Activated CD4-positive, alpha-beta T cell treated with anti-CD3 and anti-CD28 coated beads, Interleukin-2, amount 10 ng/mL, durations not matched to agents 24 days and 14 days (primary cell): ENCODE measurements at regions not wholly inside any gene's neighbourhood (a gene's known extent, or its start where the extent isn't known, plus 50 kb on each side); places are given as distances from the start of the nearest gene placed in this dataset.
"Not testable (repeated sequence)": the region's sequence is repeated elsewhere in the genome, so short reads cannot be mapped to it uniquely, and the experiment has no call there.

Source experiments
- DNase-seq: peaks from one replicate; pipeline ENCODE4 v3.0.0; 2022
- H3K27ac Mint-ChIP-seq: one replicate; pipeline ENCODE4 v1.8.0; 2022; ENCODE audit warnings: mild to moderate bottlenecking, mixed read lengths
- H3K27me3 Mint-ChIP-seq: one replicate; pipeline ENCODE4 v1.8.0; 2022; ENCODE audit warnings: mixed read lengths
- H3K36me3 Mint-ChIP-seq: one replicate; pipeline ENCODE4 v1.8.0; 2022; ENCODE audit warnings: low read depth, mild to moderate bottlenecking, mixed read lengths
- H3K4me1 Mint-ChIP-seq: one replicate; pipeline ENCODE4 v1.8.0; 2021; ENCODE audit warnings: mixed read lengths
- H3K4me3 Mint-ChIP-seq: one replicate; pipeline ENCODE4 v1.8.0; 2022; ENCODE audit warnings: mild to moderate bottlenecking, moderate library complexity, mixed read lengths
- H3K9me3 Mint-ChIP-seq: one replicate; pipeline ENCODE4 v1.8.0; 2021; ENCODE audit warnings: mixed read lengths
- intact Hi-C: fragments of 100-400 bp; cut with micrococcal nuclease; formaldehyde crosslinking; loops from one replicate; pipeline ENCODE4 v1.15.1; 2023

DNA sequence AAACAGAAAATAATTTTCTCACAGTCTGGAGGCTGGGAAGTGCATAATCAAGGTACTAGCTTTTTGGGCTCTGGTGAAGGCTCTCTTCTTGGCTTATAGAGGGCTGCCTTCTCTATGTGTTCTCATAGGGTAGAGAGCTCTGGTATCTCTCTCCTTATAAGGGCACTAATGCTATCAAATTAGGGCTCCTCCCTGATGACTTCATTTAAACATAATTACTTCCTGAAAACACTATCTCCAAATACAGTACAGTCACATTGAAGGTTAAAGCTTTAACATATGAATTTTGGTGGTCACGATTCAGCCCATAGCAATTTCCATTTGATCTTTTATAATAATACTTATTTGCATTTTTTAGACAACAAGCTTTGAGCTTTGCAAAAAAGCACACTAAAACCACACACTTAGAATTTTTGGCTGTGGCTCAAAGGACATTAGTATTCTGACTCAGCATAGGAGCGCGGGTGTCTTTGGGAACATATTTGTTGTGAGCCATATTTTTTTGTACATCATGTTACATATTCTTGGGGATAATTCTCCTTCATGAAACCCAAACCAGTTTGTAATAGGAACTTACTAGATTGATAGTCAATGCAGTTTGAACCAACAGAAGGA is 808.1 kb upstream of the FBXO33 start:
- H3K9me3 Mint-ChIP-seq, result no peaks in the 10 kb centered on the region
- H3K27me3 Mint-ChIP-seq, result no peaks in the 10 kb centered on the region
- no peak for DNase-seq
- no peaks in the 10 kb centered on the region for H3K36me3 Mint-ChIP-seq
- intact Hi-C loops, result no loop called here
- H3K4me1 Mint-ChIP-seq, result no peaks in the 10 kb centered on the region
- H3K4me3 Mint-ChIP-seq, result no peak overlapping the region
- no peak overlapping the region for H3K27ac Mint-ChIP-seq

- Mint-ChIP-seq H3K4me1 (no peaks in the 10 kb centered on the region), H3K4me3 (no peak overlapping the region), H3K27ac (no peak overlapping the region), H3K9me3 (peaks cover 12% of the 10 kb centered on the region), H3K36me3 (no peaks in the 10 kb centered on the region), H3K27me3 (no peaks in the 10 kb centered on the region)
- DNase-seq, result no peak
- intact Hi-C loops, result no loop called here
These were observed 800.1 kb upstream of the FBXO33 start for GRCh38 chr14:40232302-40232701.

DNA sequence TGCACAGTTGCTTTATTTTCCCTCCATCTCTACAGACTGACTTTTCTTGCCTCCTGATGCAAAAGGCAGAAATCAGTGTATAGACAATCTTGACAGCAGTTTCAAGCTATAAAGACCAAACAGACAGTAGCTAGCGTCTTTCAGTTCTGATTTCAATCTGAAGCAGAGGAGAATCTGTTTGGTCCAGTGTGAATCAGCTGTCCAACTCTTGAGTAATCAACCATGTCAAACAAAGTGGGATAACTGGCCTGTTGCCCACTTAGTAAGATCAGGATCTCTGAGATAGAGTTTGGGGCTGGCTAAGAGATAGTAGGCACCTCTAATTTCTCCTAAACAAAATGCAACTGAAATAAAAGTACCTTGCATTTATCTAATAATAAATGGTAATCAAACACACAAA is 797.4 kb upstream of the FBXO33 start:
- H3K4me1 Mint-ChIP-seq, result no peaks in the 10 kb centered on the region
- no peak for DNase-seq
- H3K27ac Mint-ChIP-seq, result no peak overlapping the region
- intact Hi-C loops, result no loop called here
- no peaks in the 10 kb centered on the region for H3K27me3 Mint-ChIP-seq
- no peak overlapping the region for H3K4me3 Mint-ChIP-seq
- H3K36me3 Mint-ChIP-seq, result no peaks in the 10 kb centered on the region
- peaks cover 14% of the 10 kb centered on the region for H3K9me3 Mint-ChIP-seq

DNA sequence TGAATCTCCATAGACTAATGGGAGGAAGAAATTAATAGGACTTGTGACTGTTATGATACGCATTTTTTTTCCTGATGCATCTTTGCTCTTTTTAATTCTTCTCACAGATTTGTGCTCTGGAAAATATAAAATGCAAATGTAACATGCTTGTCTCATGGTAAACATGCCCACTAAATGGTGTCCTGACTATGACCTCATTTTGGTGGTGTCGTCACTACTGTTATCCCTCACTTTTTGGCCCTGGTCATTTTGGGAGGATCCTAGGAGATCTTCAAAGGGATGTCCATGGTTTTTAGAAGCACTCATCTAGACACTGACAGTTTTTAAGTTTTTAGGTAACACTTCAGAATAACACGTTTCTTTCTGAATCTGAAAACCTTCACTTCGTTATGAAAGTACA is 790.8 kb upstream of the FBXO33 start:
- intact Hi-C loops, result no loop called here
- Mint-ChIP-seq H3K4me3 (no peak overlapping the region), H3K4me1 (no peaks in the 10 kb centered on the region), H3K9me3 (peaks cover 12% of the 10 kb centered on the region), H3K27me3 (no peaks in the 10 kb centered on the region), H3K27ac (no peak overlapping the region), H3K36me3 (no peaks in the 10 kb centered on the region)
- DNase-seq, result no peak

- Mint-ChIP-seq H3K27me3 (no peaks in the 10 kb centered on the region), H3K4me1 (no peaks in the 10 kb centered on the region), H3K9me3 (peaks cover 3% of the 10 kb centered on the region), H3K36me3 (no peaks in the 10 kb centered on the region), H3K27ac (no peak overlapping the region), H3K4me3 (no peak overlapping the region)
- DNase-seq, result no peak
- intact Hi-C loops, result no loop called here
These were observed 789.2 kb upstream of the FBXO33 start for GRCh38 chr14:40221428-40221827.

GRCh38 chr14:40219032-40219431 is 786.8 kb upstream of the FBXO33 start:
- H3K27me3 Mint-ChIP-seq, result no peaks in the 10 kb centered on the region
- no peaks in the 10 kb centered on the region for H3K36me3 Mint-ChIP-seq
- H3K4me3 Mint-ChIP-seq, result no peak overlapping the region
- no peak overlapping the region for H3K27ac Mint-ChIP-seq
- H3K9me3 Mint-ChIP-seq, result peaks cover 3% of the 10 kb centered on the region
- DNase-seq, result no peak
- intact Hi-C loops, result no loop called here
- no peaks in the 10 kb centered on the region for H3K4me1 Mint-ChIP-seq

DNA sequence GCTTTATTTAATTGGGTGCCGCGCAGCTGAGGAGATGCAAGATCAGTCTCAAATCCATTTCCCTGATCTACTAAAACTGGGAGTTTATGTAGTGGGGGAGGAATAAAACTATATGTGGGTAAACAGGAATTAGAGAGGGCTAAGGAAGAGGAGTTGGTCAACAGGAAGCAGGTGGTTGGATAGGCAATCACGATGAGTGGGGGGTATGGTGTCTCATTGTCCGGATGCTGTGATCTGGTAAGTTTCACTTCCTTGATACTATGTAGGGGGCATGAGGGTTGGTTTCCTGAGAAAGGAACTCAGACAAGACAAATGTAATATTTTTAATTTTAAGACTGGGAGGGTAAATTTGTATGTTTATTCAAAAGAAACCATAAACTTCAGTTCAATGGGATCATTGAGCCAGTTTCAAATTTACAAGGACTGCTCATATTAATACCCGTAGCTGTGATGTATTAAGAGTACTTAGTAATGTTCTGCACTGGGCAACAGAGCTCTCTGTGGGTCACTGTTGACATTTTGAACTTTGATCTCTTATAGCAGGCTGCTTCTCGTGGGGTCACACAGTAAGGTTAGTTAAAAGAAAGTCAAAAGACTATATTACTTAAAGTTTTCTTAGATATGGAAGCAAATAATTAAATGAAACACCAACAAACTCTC is 786.2 kb upstream of the FBXO33 start:
- Mint-ChIP-seq H3K9me3 (peaks cover 6% of the 10 kb centered on the region), H3K27ac (no peak overlapping the region), H3K36me3 (no peaks in the 10 kb centered on the region), H3K4me3 (no peak overlapping the region), H3K4me1 (no peaks in the 10 kb centered on the region), H3K27me3 (no peaks in the 10 kb centered on the region)
- DNase-seq, result no peak
- intact Hi-C loops, result no loop called here

- Mint-ChIP-seq H3K4me1 (no peaks in the 10 kb centered on the region), H3K27ac (no peak overlapping the region), H3K4me3 (no peak overlapping the region), H3K9me3 (peaks cover 12% of the 10 kb centered on the region), H3K36me3 (no peaks in the 10 kb centered on the region), H3K27me3 (no peaks in the 10 kb centered on the region)
- DNase-seq, result no peak
- intact Hi-C loops, result no loop called here
These were observed 784.7 kb upstream of the FBXO33 start for GRCh38 chr14:40216976-40217375.

DNA sequence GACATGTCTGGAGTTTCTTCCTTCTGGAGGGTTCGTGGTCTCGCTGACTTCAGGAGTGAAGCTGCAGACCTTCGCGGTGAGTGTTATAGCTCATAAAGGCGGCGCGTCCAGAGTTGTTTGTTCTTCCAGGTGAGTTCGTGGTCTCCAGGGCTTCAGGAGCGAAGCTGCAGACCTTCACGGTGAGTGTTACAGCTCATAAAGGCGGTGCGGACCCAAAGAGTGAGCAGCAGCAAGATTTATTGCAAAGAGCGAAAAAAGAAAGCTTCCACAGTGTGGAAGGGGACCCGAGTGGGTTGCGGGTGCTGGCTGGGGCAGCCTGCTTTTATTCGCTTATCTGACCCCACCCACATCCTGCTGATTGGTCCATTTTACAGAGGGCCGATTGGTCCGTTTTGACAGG is 784.2 kb upstream of the FBXO33 start:
- H3K9me3 Mint-ChIP-seq, result peaks cover 14% of the 10 kb centered on the region
- H3K36me3 Mint-ChIP-seq, H3K27me3 Mint-ChIP-seq, intact Hi-C loops, DNase-seq, H3K27ac Mint-ChIP-seq, H3K4me1 Mint-ChIP-seq, H3K4me3 Mint-ChIP-seq: not testable (repeated sequence)

DNA sequence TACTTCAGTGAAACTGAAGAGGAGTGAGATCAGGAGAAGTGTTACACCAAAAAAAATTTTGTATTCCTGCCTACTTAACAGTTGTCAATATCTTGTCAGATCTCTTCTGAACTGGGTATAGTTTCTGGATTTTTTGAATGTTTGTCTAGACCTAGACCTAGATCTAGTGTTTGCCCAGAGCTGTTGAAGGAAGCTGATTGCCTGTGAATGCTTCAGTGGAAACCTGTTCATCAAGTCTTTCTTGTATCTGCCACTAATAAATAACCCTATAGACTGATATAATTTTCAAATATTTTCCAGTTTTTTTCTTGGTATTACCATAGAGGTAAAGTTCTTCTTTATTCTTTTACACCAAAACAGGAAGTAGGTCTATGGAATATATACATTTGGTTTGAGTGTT is 781.5 kb upstream of the FBXO33 start:
- no peak for DNase-seq
- H3K27me3 Mint-ChIP-seq, result no peaks in the 10 kb centered on the region
- intact Hi-C loops, result no loop called here

GRCh38 chr14:40204441-40205175 is 772.4 kb upstream of the FBXO33 start:
- Mint-ChIP-seq H3K4me1 (no peaks in the 10 kb centered on the region), H3K27me3 (no peaks in the 10 kb centered on the region), H3K27ac (no peak overlapping the region), H3K4me3 (no peak overlapping the region), H3K36me3 (no peaks in the 10 kb centered on the region), H3K9me3 (peaks cover 4% of the 10 kb centered on the region)
- intact Hi-C loops, result no loop called here
- DNase-seq, result no peak

More for the DNA sequence above, 781.5 kb upstream of the FBXO33 start:
- H3K9me3 Mint-ChIP-seq, result peaks cover 14% of the 10 kb centered on the region
- H3K27ac Mint-ChIP-seq, result no peak overlapping the region
- H3K36me3 Mint-ChIP-seq, result no peaks in the 10 kb centered on the region
- no peak overlapping the region for H3K4me3 Mint-ChIP-seq
- H3K4me1 Mint-ChIP-seq, result no peaks in the 10 kb centered on the region

GRCh38 chr14:40199101-40199500 is 766.9 kb upstream of the FBXO33 start:
- Mint-ChIP-seq H3K27ac (no peak overlapping the region), H3K4me3 (no peak overlapping the region), H3K4me1 (no peaks in the 10 kb centered on the region), H3K36me3 (no peaks in the 10 kb centered on the region), H3K9me3 (no peaks in the 10 kb centered on the region), H3K27me3 (no peaks in the 10 kb centered on the region)
- intact Hi-C loops, result no loop called here
- no peak for DNase-seq

GRCh38 chr14:40197344-40197743 is 765.1 kb upstream of the FBXO33 start:
- Mint-ChIP-seq H3K4me3 (no peak overlapping the region), H3K36me3 (no peaks in the 10 kb centered on the region), H3K27me3 (no peaks in the 10 kb centered on the region), H3K9me3 (no peaks in the 10 kb centered on the region), H3K4me1 (no peaks in the 10 kb centered on the region), H3K27ac (no peak overlapping the region)
- DNase-seq, result no peak
- intact Hi-C loops, result no loop called here

DNA sequence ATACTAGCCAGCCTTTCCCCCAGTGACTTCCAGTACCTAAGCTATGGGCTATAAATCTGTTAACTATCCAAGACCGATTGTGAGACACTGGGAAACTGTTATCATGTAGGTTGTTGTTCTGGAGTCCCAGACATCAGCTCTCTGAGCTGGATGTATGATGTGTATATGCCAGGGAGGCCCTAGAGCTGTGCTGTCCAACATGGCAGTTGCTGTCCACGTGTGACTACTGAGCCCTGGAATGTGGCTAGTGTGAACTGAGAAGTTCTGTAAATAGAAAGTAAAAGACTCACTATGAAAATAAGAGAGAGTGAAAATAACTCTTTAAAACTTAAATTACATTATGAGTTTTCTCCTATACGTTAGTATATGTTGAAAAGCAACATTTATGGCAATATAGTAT is 755.8 kb upstream of the FBXO33 start:
- DNase-seq, result no peak
- Mint-ChIP-seq H3K27ac (no peak overlapping the region), H3K9me3 (no peaks in the 10 kb centered on the region), H3K4me3 (no peak overlapping the region), H3K4me1 (no peaks in the 10 kb centered on the region), H3K27me3 (no peaks in the 10 kb centered on the region), H3K36me3 (no peaks in the 10 kb centered on the region)
- intact Hi-C loops, result no loop called here
